Stomach (tissue), 8 donors: ENCODE measurements at regions not wholly inside any gene's neighbourhood (a gene's known extent, or its start where the extent isn't known, plus 50 kb on each side); places are given as distances from the start of the nearest gene placed in this dataset.
"Not testable (repeated sequence)": the region's sequence is repeated elsewhere in the genome, so short reads cannot be mapped to it uniquely, and the experiment has no call there.

ENCODE experiments used
- DNase-seq, 2 donors: peaks; one replicate each; pipeline versions ENCODE4 v3.0.0 to v3.0.0-alpha.2; 2013 to 2019
- H3K27ac ChIP-seq, 5 donors: fragments of 200-600 bp in 4 of 5; sonication (generic) in 4 of 5; one replicate each; pipeline ENCODE4 v1.5.1; 2013 to 2019; ENCODE audit warnings: mild to moderate bottlenecking in 1 of 5, moderate library complexity in 1 of 5
- H3K27me3 ChIP-seq, 3 donors: fragments of 200-600 bp; sonication (generic); one replicate each; pipeline ENCODE4 v1.5.1; 2017 to 2019; ENCODE audit warnings: mixed run types in 1 of 3
- H3K36me3 ChIP-seq, 4 donors: fragments of 200-600 bp; sonication (generic); 1 replicate in 3 of 4; 2 replicates in 1 of 4; pipeline ENCODE4 v1.5.1; 2016 to 2019
- H3K4me1 ChIP-seq, 4 donors: fragments of 200-600 bp; sonication (generic); one replicate each; pipeline ENCODE4 v1.5.1; 2016 to 2019
- H3K4me3 ChIP-seq, 4 donors: fragments of 200-600 bp; sonication (generic) in 3 of 4; one replicate each; pipeline ENCODE4 v1.5.1; 2016 to 2019; ENCODE audit warnings: mild to moderate bottlenecking in 1 of 4
- H3K9me3 ChIP-seq, 4 donors: fragments of 200-600 bp; sonication (generic); one replicate each; pipeline ENCODE4 v1.5.1; 2016 to 2019
- CTCF ChIP-seq, 7 experiments: fragments of 450-650 bp in 4 of 7; fragments of 200-600 bp in 3 of 7; sonication (generic) in 3 of 7; IDR thresholded peaks; one replicate each; pipeline ENCODE4 v1.5.1; 2016 to 2019; ENCODE audit warnings: antibody characterized with exemption in 7 of 7, control low read depth in 2 of 7, mild to moderate bottlenecking in 1 of 7
- EP300 ChIP-seq: sonication (generic); formaldehyde crosslinking; IDR thresholded peaks from one replicate; pipeline ENCODE4 v1.6.1; 2017; ENCODE audit warnings: antibody characterized with exemption
- POLR2A ChIP-seq, 4 donors: fragments of 450-650 bp; IDR thresholded peaks; one replicate each; pipeline ENCODE4 v1.6.1; 2016; ENCODE audit warnings: antibody characterized with exemption in 4 of 4, control low read depth in 2 of 4, mild to moderate bottlenecking in 1 of 4, moderate library complexity in 1 of 4
- POLR2AphosphoS5 ChIP-seq, 3 donors: sonication (generic); formaldehyde crosslinking; IDR thresholded peaks; one replicate each; pipeline ENCODE4 v1.6.1; 2016; ENCODE audit warnings: antibody characterized with exemption in 3 of 3
- WGBS, 5 donors: extraction: QIAGEN DNeasy Blood & Tissue Kit in 3 of 5; methylation state at CpG; one replicate each; pipeline versions ENCODE4 v1.1.5 to v1.1.7; 2013 to 2018; 5-methylcytosine and 5-hydroxymethylcytosine counted together
- intact Hi-C: fragments of 100-400 bp; cut with DNase I; formaldehyde crosslinking; loops from one replicate; pipeline ENCODE4 v1.15.1; 2023; ENCODE audit warnings: low total_unique reads
- donor health status: healthy with polysubstance abuse.
- donor health status: Bipolar disorder and iron deficiency.
- donor health status: healthy.

- Histone ChIP-seq H3K27me3 (peaks cover 0 to 39% (median 0%) of the 10 kb centered on the region in 3 donors), H3K4me3 (no peak overlapping the region), H3K27ac (no peak overlapping the region), H3K4me1 (no peaks in the 10 kb centered on the region), H3K9me3 (no peaks in the 10 kb centered on the region), H3K36me3 (no peaks in the 10 kb centered on the region)
- DNase-seq: no peak
- intact Hi-C loops: no loop called here
- 75 to 85% (median 81%) methylated on average over 4 of the region's 4 CpGs for WGBS, 5 donors
- TF ChIP-seq POLR2AphosphoS5 (IDR thresholded peaks at IDR 0.05) (no peak), EP300 (no peak), CTCF (IDR thresholded peaks at IDR 0.05) (no peak), POLR2A (IDR thresholded peaks at IDR 0.05) (no peak)
These were observed 587.7 kb downstream of the MATN1 start for GRCh38 chr1:30135698-30136097.

- intact Hi-C loops: no loop called here
- no peaks in the 10 kb centered on the region for H3K36me3 ChIP-seq
- no peak for DNase-seq
- WGBS, 5 donors: 64 to 74% (median 73%) methylated on average over 16 to 18 of the region's 18 CpGs
- no peak overlapping the region for H3K4me3 ChIP-seq
- H3K4me1 ChIP-seq: no peaks in the 10 kb centered on the region
- no peak for TF ChIP-seq EP300
- TF ChIP-seq CTCF (IDR thresholded peaks at IDR 0.05): no peak
- TF ChIP-seq POLR2A (IDR thresholded peaks at IDR 0.05): no peak
- no peak for TF ChIP-seq POLR2AphosphoS5 (IDR thresholded peaks at IDR 0.05)
- no peak overlapping the region for H3K27ac ChIP-seq
- peaks cover 0 to 49% (median 0%) of the 10 kb centered on the region in 3 donors for H3K27me3 ChIP-seq
- H3K9me3 ChIP-seq: no peaks in the 10 kb centered on the region
These were observed 588.7 kb downstream of the MATN1 start for GRCh38 chr1:30134466-30135217.

GRCh38 chr1:30133414-30134055 is 589.9 kb downstream of the MATN1 start:
- Histone ChIP-seq H3K9me3 (no peaks in the 10 kb centered on the region), H3K4me1 (no peaks in the 10 kb centered on the region), H3K4me3 (no peak overlapping the region), H3K27ac (no peak overlapping the region), H3K36me3 (no peaks in the 10 kb centered on the region), H3K27me3 (peaks cover 0 to 49% (median 0%) of the 10 kb centered on the region in 3 donors)
- DNase-seq: no peak
- TF ChIP-seq CTCF (IDR thresholded peaks at IDR 0.05) (no peak), POLR2A (IDR thresholded peaks at IDR 0.05) (no peak), EP300 (no peak), POLR2AphosphoS5 (IDR thresholded peaks at IDR 0.05) (no peak)
- intact Hi-C loops: no loop called here
- WGBS, 5 donors: 60 to 72% (median 63%) methylated on average over 6 of the region's 6 CpGs

GRCh38 chr1:30132602-30133286 is 590.6 kb downstream of the MATN1 start:
- H3K27me3 ChIP-seq: peaks cover 0 to 54% (median 0%) of the 10 kb centered on the region in 3 donors
- intact Hi-C loops: no loop called here
- H3K4me1 ChIP-seq: no peaks in the 10 kb centered on the region
- no peak overlapping the region for H3K27ac ChIP-seq
- WGBS, 5 donors: 76 to 83% (median 77%) methylated on average over 7 to 10 of the region's 10 CpGs
- no peak for DNase-seq
- H3K9me3 ChIP-seq: no peaks in the 10 kb centered on the region
- no peak overlapping the region for H3K4me3 ChIP-seq
- no peaks in the 10 kb centered on the region for H3K36me3 ChIP-seq
- TF ChIP-seq POLR2AphosphoS5 (IDR thresholded peaks at IDR 0.05) (no peak), EP300 (no peak), POLR2A (IDR thresholded peaks at IDR 0.05) (no peak), CTCF (IDR thresholded peaks at IDR 0.05) (no peak)

- H3K27ac ChIP-seq: peak overlapping the region in 1 of 5 donors; percentile 20
- intact Hi-C loops: not testable (repeated sequence)
These were observed 592.8 kb downstream of the MATN1 start for GRCh38 chr1:30130566-30130965.

More at GRCh38 chr1:30130566-30130965, 592.8 kb downstream of the MATN1 start:
- not testable (repeated sequence) for H3K4me3 ChIP-seq, H3K4me1 ChIP-seq, H3K9me3 ChIP-seq, DNase-seq, H3K36me3 ChIP-seq
- peaks cover 0 to 52% (median 0%) of the 10 kb centered on the region in 3 donors for H3K27me3 ChIP-seq
- WGBS, 5 donors: 55 to 70% (median 66%) methylated on average over 2 of the region's 2 CpGs
